Ovary (tissue), 3 donors: ENCODE measurements at regions not wholly inside any gene's neighbourhood (a gene's known extent, or its start where the extent isn't known, plus 50 kb on each side); places are given as distances from the start of the nearest gene placed in this dataset.

Experiments
- EP300 ChIP-seq: sonication (generic); formaldehyde crosslinking; IDR thresholded peaks from one replicate; pipeline ENCODE4 v1.6.1; 2017; ENCODE audit warnings: antibody characterized with exemption
- POLR2A ChIP-seq: fragments of 450-650 bp; IDR thresholded peaks from one replicate; pipeline ENCODE4 v1.6.1; 2017; ENCODE audit warnings: antibody characterized with exemption, mild to moderate bottlenecking, moderate library complexity
- TF ChIP-seq, protein P1 (sequence below), 3 donors: fragments of 450-650 bp in 2 of 3; fragments of 200-600 bp in 1 of 3; IDR thresholded peaks; one replicate each; pipeline versions ENCODE4 v1.5.1 to v1.8.0; 2016 to 2022; ENCODE audit warnings: antibody characterized with exemption in 3 of 3, mild to moderate bottlenecking in 1 of 3
- donor health status: DM: no; HTN: no; CAD: no.

GRCh38 chr20:50366270-50367103 lies 143.7 kb upstream of the PTPN1 start:
- TF ChIP-seq, protein P1, sequence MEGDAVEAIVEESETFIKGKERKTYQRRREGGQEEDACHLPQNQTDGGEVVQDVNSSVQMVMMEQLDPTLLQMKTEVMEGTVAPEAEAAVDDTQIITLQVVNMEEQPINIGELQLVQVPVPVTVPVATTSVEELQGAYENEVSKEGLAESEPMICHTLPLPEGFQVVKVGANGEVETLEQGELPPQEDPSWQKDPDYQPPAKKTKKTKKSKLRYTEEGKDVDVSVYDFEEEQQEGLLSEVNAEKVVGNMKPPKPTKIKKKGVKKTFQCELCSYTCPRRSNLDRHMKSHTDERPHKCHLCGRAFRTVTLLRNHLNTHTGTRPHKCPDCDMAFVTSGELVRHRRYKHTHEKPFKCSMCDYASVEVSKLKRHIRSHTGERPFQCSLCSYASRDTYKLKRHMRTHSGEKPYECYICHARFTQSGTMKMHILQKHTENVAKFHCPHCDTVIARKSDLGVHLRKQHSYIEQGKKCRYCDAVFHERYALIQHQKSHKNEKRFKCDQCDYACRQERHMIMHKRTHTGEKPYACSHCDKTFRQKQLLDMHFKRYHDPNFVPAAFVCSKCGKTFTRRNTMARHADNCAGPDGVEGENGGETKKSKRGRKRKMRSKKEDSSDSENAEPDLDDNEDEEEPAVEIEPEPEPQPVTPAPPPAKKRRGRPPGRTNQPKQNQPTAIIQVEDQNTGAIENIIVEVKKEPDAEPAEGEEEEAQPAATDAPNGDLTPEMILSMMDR (IDR thresholded peaks at IDR 0.05) = no peak
- TF ChIP-seq POLR2A (no peak), EP300 (no peak)
